GM18519 (cell line): ENCODE measurements at regions not wholly inside any gene's neighbourhood (a gene's known extent, or its start where the extent isn't known, plus 50 kb on each side); places are given as distances from the start of the nearest gene placed in this dataset.
"Not testable (repeated sequence)": the region's sequence is repeated elsewhere in the genome, so short reads cannot be mapped to it uniquely, and the experiment has no call there.

Experiments
- ATAC-seq: cut with Tn5 transposase; IDR thresholded peaks from one replicate; pipeline ENCODE4 v1.9.1; 2021; ENCODE audit warnings: mild to moderate bottlenecking, moderate library complexity; ENCODE audit not compliant: unreplicated experiment, low FRiP score

- no peak for ATAC-seq
Measured at GRCh38 chr3:177491296-177492032, 294.2 kb upstream of the TBL1XR1 start.

- no peak for ATAC-seq
Measured at GRCh38 chr3:177493091-177493490, 295.8 kb upstream of the TBL1XR1 start.

GRCh38 chr3:177494216-177494615 is 296.9 kb upstream of the TBL1XR1 start:
- no peak for ATAC-seq

GRCh38 chr3:177495566-177495965 is 298.3 kb upstream of the TBL1XR1 start:
- no peak for ATAC-seq

GRCh38 chr3:177498037-177498857 is 301.0 kb upstream of the TBL1XR1 start:
- no peak for ATAC-seq

GRCh38 chr3:177499039-177499438 is 301.8 kb upstream of the TBL1XR1 start:
- not testable (repeated sequence) for ATAC-seq

GRCh38 chr3:177499779-177500423 is 302.6 kb upstream of the TBL1XR1 start:
- no peak for ATAC-seq

- ATAC-seq = no peak
Measured at GRCh38 chr3:177510693-177511216, 313.5 kb upstream of the TBL1XR1 start.

- no peak for ATAC-seq
Measured at GRCh38 chr3:177512945-177513814, 315.9 kb upstream of the TBL1XR1 start.

GRCh38 chr3:177513815-177514610 is 316.7 kb upstream of the TBL1XR1 start:
- no peak for ATAC-seq

- ATAC-seq = no peak
Measured at GRCh38 chr3:177514611-177515499, 317.6 kb upstream of the TBL1XR1 start.

- no peak for ATAC-seq
Measured at GRCh38 chr3:177515786-177516157, 318.5 kb upstream of the TBL1XR1 start.

- no peak for ATAC-seq
Measured at GRCh38 chr3:177516158-177517011, 319.1 kb upstream of the TBL1XR1 start.

- ATAC-seq = no peak
Measured at GRCh38 chr3:177517906-177518305, 320.6 kb upstream of the TBL1XR1 start.

- ATAC-seq = no peak
Measured at GRCh38 chr3:177519588-177519987, 322.3 kb upstream of the TBL1XR1 start.

GRCh38 chr3:177521305-177521704 is 324.0 kb upstream of the TBL1XR1 start:
- no peak for ATAC-seq

- ATAC-seq = no peak
Measured at GRCh38 chr3:177522051-177522450, 324.8 kb upstream of the TBL1XR1 start.
